ENCODE measurements at regions not wholly inside any gene's neighbourhood (a gene's known extent, or its start where the extent isn't known, plus 50 kb on each side); places are given as distances from the start of the nearest gene placed in this dataset.

- TF ChIP-seq CTCF (IDR thresholded peaks at IDR 0.05) (no peak), POLR2A (IDR thresholded peaks at IDR 0.05) (no peak)
Observed at GRCh38 chr9:12413986-12414385, 279.2 kb upstream of the TYRP1 start.

Measured in heart left ventricle (tissue), 13 donors.